DND-41 (cell line): ENCODE measurements at regions not wholly inside any gene's neighbourhood (a gene's known extent, or its start where the extent isn't known, plus 50 kb on each side); places are given as distances from the start of the nearest gene placed in this dataset.

ENCODE experiments used
- ATAC-seq: fragments of 200-7000 bp; cut with Tn5 transposase; 3 replicates; pipeline ENCODE4 v1.9.1; 2021; ENCODE audit warnings: low read depth; ENCODE audit not compliant: insufficient read depth
- DNase-seq: peaks from one replicate; pipeline ENCODE4 v3.0.0-alpha.2; 2020
- H2AFZ ChIP-seq: 2 replicates; pipeline ENCODE4 v1.6.0; 2012; ENCODE audit warnings: low read depth, low read length
- H3K27ac ChIP-seq: 2 replicates; pipeline ENCODE4 v1.5.1; 2012; ENCODE audit warnings: low read length, inconsistent platforms
- H3K27me3 ChIP-seq: fragments of 200-600 bp; sonication (generic); 2 replicates; pipeline ENCODE4 v1.6.0; 2012; ENCODE audit warnings: low read length, mild to moderate bottlenecking, inconsistent platforms; ENCODE audit not compliant: insufficient read depth, poor library complexity
- H3K36me3 ChIP-seq: 2 replicates; pipeline ENCODE4 v1.5.1; 2012; ENCODE audit warnings: low read length, inconsistent platforms; ENCODE audit not compliant: insufficient read depth
- H3K4me1 ChIP-seq: 2 replicates; pipeline ENCODE4 v1.5.1; 2012; ENCODE audit warnings: mild to moderate bottlenecking, low read length; ENCODE audit not compliant: insufficient read depth
- H3K4me2 ChIP-seq: 2 replicates; pipeline ENCODE4 v1.6.0; 2012; ENCODE audit warnings: mild to moderate bottlenecking, moderate library complexity, low read length, inconsistent platforms; ENCODE audit not compliant: insufficient read depth
- H3K4me3 ChIP-seq, 2 experiments: fragments of 200-600 bp in 1 of 2; shearing (Covaris generic) in 1 of 2; 2 replicates each; pipeline ENCODE4 v1.5.1; 2012 to 2016; ENCODE audit warnings: inconsistent platforms in 2 of 2, low read length in 2 of 2, mild to moderate bottlenecking in 2 of 2, low read depth in 1 of 2, moderate library complexity in 1 of 2
- H3K79me2 ChIP-seq: 2 replicates; pipeline ENCODE4 v1.6.0; 2012; ENCODE audit warnings: low read length, inconsistent platforms; ENCODE audit not compliant: insufficient read depth
- H3K9ac ChIP-seq: 2 replicates; pipeline ENCODE4 v1.6.0; 2012; ENCODE audit warnings: low read depth, mild to moderate bottlenecking, inconsistent platforms, low read length, moderate library complexity
- H3K9me3 ChIP-seq: 2 replicates; pipeline ENCODE4 v1.5.1; 2012; ENCODE audit warnings: low read length, moderate library complexity, mild to moderate bottlenecking, inconsistent platforms; ENCODE audit not compliant: insufficient read depth, severe bottlenecking
- H4K20me1 ChIP-seq: 2 replicates; pipeline ENCODE4 v1.6.0; 2012; ENCODE audit warnings: low read length; ENCODE audit not compliant: insufficient read depth
- EZH2 ChIP-seq: IDR thresholded peaks from 3 replicates; pipeline ENCODE4 v1.6.1; 2012; ENCODE audit warnings: borderline replicate concordance, low read depth, mild to moderate bottlenecking, moderate library complexity, low read length, inconsistent platforms; ENCODE audit not compliant: severe bottlenecking
- TF ChIP-seq, protein P1 (sequence below): IDR thresholded peaks from 2 replicates; pipeline ENCODE4 v1.5.1; 2012; ENCODE audit warnings: borderline replicate concordance, low read length, moderate library complexity, mild to moderate bottlenecking; ENCODE audit not compliant: poor library complexity, severe bottlenecking; ENCODE audit errors: extremely low read depth

DNA sequence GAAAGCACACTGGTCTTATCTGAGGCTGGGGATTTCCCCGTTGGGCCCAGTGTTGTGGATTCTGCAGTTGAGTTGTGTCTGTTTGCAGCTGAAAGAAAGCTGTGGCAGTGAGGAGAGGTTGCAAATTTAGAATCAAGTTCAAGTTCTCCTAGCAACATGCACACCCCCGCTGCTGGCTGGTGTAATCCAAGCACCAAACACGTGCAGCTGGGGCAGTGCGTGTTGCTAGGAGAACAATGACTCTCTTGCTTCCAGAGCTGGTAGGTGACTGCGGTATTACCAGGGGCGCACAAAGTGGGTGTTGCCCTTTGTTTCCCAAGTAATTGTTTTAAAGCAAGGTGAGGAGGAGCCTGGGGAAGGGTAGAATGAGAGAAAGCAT, 91.5 kb downstream of the IER5 start:
- Histone ChIP-seq H3K4me1 (no peaks in the 10 kb centered on the region), H3K36me3 (no peaks in the 10 kb centered on the region), H3K27me3 (peaks cover 5% of the 10 kb centered on the region), H3K79me2 (no peaks in the 10 kb centered on the region), H3K27ac (no peak overlapping the region), H3K4me3 (no peak overlapping the region), H2AFZ (no peak overlapping the region), H3K9me3 (no peaks in the 10 kb centered on the region), H3K4me2 (no peak overlapping the region), H4K20me1 (no peaks in the 10 kb centered on the region), H3K9ac (no peak overlapping the region)
- DNase-seq (peak; percentile 40), ATAC-seq (peak; percentile 83)
- TF ChIP-seq, protein P1, sequence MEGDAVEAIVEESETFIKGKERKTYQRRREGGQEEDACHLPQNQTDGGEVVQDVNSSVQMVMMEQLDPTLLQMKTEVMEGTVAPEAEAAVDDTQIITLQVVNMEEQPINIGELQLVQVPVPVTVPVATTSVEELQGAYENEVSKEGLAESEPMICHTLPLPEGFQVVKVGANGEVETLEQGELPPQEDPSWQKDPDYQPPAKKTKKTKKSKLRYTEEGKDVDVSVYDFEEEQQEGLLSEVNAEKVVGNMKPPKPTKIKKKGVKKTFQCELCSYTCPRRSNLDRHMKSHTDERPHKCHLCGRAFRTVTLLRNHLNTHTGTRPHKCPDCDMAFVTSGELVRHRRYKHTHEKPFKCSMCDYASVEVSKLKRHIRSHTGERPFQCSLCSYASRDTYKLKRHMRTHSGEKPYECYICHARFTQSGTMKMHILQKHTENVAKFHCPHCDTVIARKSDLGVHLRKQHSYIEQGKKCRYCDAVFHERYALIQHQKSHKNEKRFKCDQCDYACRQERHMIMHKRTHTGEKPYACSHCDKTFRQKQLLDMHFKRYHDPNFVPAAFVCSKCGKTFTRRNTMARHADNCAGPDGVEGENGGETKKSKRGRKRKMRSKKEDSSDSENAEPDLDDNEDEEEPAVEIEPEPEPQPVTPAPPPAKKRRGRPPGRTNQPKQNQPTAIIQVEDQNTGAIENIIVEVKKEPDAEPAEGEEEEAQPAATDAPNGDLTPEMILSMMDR: no peak
- no peak for TF ChIP-seq EZH2

DNA sequence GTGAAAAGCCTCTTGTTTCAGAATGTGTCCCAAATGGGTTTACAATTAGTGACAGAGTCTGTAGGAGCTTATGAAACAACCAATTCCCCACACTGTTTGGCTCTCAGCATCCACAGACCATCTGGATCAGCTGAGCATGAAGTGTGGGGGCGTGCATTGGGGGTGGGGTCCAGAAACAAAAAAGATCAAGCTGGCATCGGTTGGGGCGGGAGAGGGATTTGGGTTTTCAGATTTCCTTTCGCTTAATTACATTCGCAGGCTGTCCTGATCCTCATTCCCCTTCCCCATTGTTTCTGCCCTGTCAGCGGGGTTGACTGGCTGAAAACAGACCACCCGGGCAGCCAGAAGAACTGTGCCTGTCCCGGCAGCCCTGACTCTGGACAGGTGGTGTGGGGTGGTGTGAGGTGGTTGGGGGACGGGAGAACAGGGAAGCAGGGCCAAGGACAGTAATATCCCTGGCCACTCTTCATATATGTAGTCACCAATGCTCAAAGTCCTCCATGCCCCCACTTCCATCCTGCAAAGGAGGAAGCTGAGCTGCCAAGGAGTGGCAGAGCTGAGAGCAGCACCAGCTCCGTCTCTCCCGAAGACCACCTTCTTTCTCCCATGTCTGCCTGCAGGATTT, 92.0 kb downstream of the IER5 start:
- Histone ChIP-seq H3K36me3 (no peaks in the 10 kb centered on the region), H3K27me3 (peaks cover 5% of the 10 kb centered on the region), H3K4me1 (no peaks in the 10 kb centered on the region), H2AFZ (no peak overlapping the region), H3K4me2 (no peak overlapping the region), H3K79me2 (no peaks in the 10 kb centered on the region), H3K9ac (no peak overlapping the region), H4K20me1 (no peaks in the 10 kb centered on the region), H3K27ac (no peak overlapping the region), H3K4me3 (no peak overlapping the region), H3K9me3 (no peaks in the 10 kb centered on the region)
- DNase-seq (no peak), ATAC-seq (0 out of 3 replicates have a peak, but pooled peaks have one; percentile 9)
- TF ChIP-seq EZH2: no peak
- TF ChIP-seq, protein P1: no peak

- Histone ChIP-seq H3K4me3 (no peak overlapping the region), H3K27me3 (peaks cover 5% of the 10 kb centered on the region), H3K79me2 (no peaks in the 10 kb centered on the region), H3K4me2 (no peak overlapping the region), H3K27ac (no peak overlapping the region), H2AFZ (no peak overlapping the region), H4K20me1 (no peaks in the 10 kb centered on the region), H3K36me3 (no peaks in the 10 kb centered on the region), H3K4me1 (no peaks in the 10 kb centered on the region), H3K9me3 (no peaks in the 10 kb centered on the region), H3K9ac (no peak overlapping the region)
- TF ChIP-seq EZH2: no peak
- TF ChIP-seq, protein P1: no peak
- DNase-seq (no peak), ATAC-seq (no peak)
These were observed 93.5 kb downstream of the IER5 start for GRCh38 chr1:181181792-181182585.
